ENCODE measurements at regions not wholly inside any gene's neighbourhood (a gene's known extent, or its start where the extent isn't known, plus 50 kb on each side); places are given as distances from the start of the nearest gene placed in this dataset.

- Mint-ChIP-seq H3K27ac (no peak overlapping the region), H3K27me3 (no peaks in the 10 kb centered on the region), H3K4me3 (no peak overlapping the region), H3K36me3 (no peaks in the 10 kb centered on the region), H3K9me3 (peaks cover 44% of the 10 kb centered on the region), H3K4me1 (ENCODE audit: low read depth) (no peaks in the 10 kb centered on the region)
- no peak for DNase-seq
- intact Hi-C loops (cut with micrococcal nuclease), result no loop called here
- ChIA-PET POLR2A (no interaction called here), CTCF (no interaction called here)
These were observed 101.2 kb upstream of the GALNT13 start for GRCh38 chr2:153770359-153770991.

GRCh38 chr2:153780241-153780640 is 91.5 kb upstream of the GALNT13 start:
- Mint-ChIP-seq H3K4me1 (ENCODE audit: low read depth) (no peaks in the 10 kb centered on the region), H3K9me3 (peaks cover 16% of the 10 kb centered on the region), H3K4me3 (no peak overlapping the region), H3K27ac (no peak overlapping the region), H3K27me3 (no peaks in the 10 kb centered on the region), H3K36me3 (no peaks in the 10 kb centered on the region)
- no peak for DNase-seq
- intact Hi-C loops (cut with micrococcal nuclease), result no loop called here
- ChIA-PET CTCF (no interaction called here), POLR2A (no interaction called here)

- no peaks in the 10 kb centered on the region for H3K27me3 Mint-ChIP-seq
- peaks cover 19% of the 10 kb centered on the region for H3K9me3 Mint-ChIP-seq
- no peaks in the 10 kb centered on the region for H3K36me3 Mint-ChIP-seq
- H3K27ac Mint-ChIP-seq, result no peak overlapping the region
- H3K4me3 Mint-ChIP-seq, result no peak overlapping the region
- no peak for DNase-seq
- ChIA-PET CTCF (no interaction called here), POLR2A (no interaction called here)
- no peaks in the 10 kb centered on the region for H3K4me1 Mint-ChIP-seq (ENCODE audit: low read depth)
- intact Hi-C loops (cut with micrococcal nuclease), result no loop called here
These were observed 85.7 kb upstream of the GALNT13 start for GRCh38 chr2:153786016-153786415.

DNA sequence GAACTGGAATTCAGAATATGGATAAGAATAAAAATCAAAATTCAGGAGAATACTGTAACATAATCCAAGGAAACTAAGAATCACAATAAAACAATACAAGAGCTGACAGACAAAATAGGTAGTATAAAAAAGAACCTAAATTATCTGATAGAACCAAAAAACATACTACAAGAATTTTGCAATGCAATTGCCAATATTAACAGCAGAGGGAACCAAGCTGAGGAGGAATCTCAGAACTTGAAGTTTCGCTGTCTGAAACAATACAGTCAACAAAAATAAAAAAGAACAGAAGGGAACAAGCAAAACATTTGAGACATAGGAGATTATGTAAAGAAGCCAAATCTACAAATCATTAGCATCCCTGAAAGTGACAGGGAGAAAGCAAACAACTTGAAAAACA is 84.1 kb upstream of the GALNT13 start:
- ChIA-PET POLR2A (no interaction called here), CTCF (no interaction called here)
- peaks cover 26% of the 10 kb centered on the region for H3K9me3 Mint-ChIP-seq
- intact Hi-C loops (cut with micrococcal nuclease), result no loop called here
- no peak overlapping the region for H3K27ac Mint-ChIP-seq
- DNase-seq, result no peak
- H3K4me3 Mint-ChIP-seq, result no peak overlapping the region
- no peaks in the 10 kb centered on the region for H3K36me3 Mint-ChIP-seq
- H3K4me1 Mint-ChIP-seq (ENCODE audit: low read depth), result no peaks in the 10 kb centered on the region
- H3K27me3 Mint-ChIP-seq, result no peaks in the 10 kb centered on the region

- H3K4me1 Mint-ChIP-seq (ENCODE audit: low read depth), result no peaks in the 10 kb centered on the region
- no peaks in the 10 kb centered on the region for H3K27me3 Mint-ChIP-seq
- no peak for DNase-seq
- H3K4me3 Mint-ChIP-seq, result no peak overlapping the region
- intact Hi-C loops (cut with micrococcal nuclease), result no loop called here
- no peaks in the 10 kb centered on the region for H3K36me3 Mint-ChIP-seq
- H3K9me3 Mint-ChIP-seq, result peaks cover 2% of the 10 kb centered on the region
- ChIA-PET CTCF (interaction anchor here (0.7 kb wide), 1 partner anchor 27 kb away, joined by 3 read pairs; no protein-coding TSS in a partner anchor), POLR2A (no interaction called here)
- no peak overlapping the region for H3K27ac Mint-ChIP-seq
These were observed 69.1 kb upstream of the GALNT13 start for GRCh38 chr2:153802671-153803070.

DNA sequence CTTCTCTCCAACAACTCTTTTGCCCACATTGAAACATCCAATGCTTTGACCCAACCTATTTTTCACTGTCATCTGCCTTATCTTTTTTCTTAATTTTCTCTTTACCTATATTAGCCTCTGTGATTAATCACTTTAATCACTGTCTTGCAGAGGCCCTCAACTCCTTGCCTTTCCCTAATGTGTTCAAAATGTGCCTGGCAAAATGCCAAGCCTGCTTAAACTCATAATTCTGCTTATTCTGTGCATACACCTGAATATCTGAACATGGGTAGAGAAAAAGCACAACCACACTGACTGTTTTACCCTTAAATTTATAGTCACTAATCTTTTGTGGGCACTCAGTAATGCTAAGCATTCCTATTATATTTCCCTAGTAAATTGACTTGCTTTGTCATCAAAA is 63.0 kb upstream of the GALNT13 start:
- H3K9me3 Mint-ChIP-seq, result peaks cover 2% of the 10 kb centered on the region
- ChIA-PET POLR2A (no interaction called here), CTCF (no interaction called here)

DNA sequence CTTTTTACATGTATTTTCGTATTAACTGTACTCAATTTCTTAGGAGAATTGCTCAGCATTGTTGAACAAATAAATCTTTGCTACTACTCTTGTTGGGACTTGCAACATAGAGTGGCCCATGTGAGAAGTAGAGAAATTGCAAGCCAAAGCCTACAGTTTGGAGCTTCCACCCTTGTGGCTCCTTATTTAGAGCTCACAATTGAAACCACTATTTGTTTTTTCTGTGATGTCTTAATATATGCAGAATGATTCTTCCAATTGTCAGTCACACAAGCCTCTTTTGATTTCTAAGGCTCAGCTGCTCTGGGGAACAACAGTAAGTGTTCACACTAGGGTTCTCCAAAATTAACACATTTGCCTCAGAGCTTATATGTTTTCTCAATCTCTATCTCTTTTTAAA is 60.2 kb upstream of the GALNT13 start:
- H3K36me3 Mint-ChIP-seq, result no peaks in the 10 kb centered on the region
- CTCF ChIA-PET, result no interaction called here
- H3K27me3 Mint-ChIP-seq, result no peaks in the 10 kb centered on the region
- H3K27ac Mint-ChIP-seq, result no peak overlapping the region
- DNase-seq, result no peak
- H3K4me1 Mint-ChIP-seq (ENCODE audit: low read depth), result no peaks in the 10 kb centered on the region
- POLR2A ChIA-PET, result no interaction called here
- H3K4me3 Mint-ChIP-seq, result no peak overlapping the region
- intact Hi-C loops (cut with micrococcal nuclease), result no loop called here
- H3K9me3 Mint-ChIP-seq, result no peaks in the 10 kb centered on the region

More for the DNA sequence above, 63.0 kb upstream of the GALNT13 start:
- DNase-seq, result no peak
- Mint-ChIP-seq H3K36me3 (no peaks in the 10 kb centered on the region), H3K4me3 (no peak overlapping the region), H3K27me3 (no peaks in the 10 kb centered on the region), H3K27ac (no peak overlapping the region), H3K4me1 (ENCODE audit: low read depth) (no peaks in the 10 kb centered on the region)
- intact Hi-C loops (cut with micrococcal nuclease), result no loop called here

DNA sequence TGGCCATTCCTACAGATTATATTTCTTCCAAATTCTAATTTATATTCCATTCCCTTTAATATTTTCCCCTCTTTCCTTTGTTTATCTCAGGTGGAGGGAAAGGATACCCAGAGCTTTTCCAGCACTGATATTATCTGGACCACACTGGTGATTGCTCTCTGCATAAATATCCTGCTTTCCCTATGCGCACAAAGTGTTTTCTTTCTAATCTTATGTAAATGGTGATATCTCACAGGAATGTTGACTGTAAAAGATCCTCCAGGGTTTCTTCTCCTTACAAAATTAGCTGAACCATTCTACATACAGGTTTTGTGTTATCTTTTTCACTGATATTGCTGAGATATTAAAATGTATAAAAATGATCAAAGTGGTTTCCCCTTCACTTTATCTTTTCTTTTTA is 59.1 kb upstream of the GALNT13 start:
- ChIA-PET POLR2A (no interaction called here), CTCF (interaction anchor here (0.7 kb wide), 1 partner anchor 13 kb away, joined by 3 read pairs; no protein-coding TSS in a partner anchor)
- Mint-ChIP-seq H3K4me3 (no peak overlapping the region), H3K36me3 (no peaks in the 10 kb centered on the region), H3K9me3 (peaks cover 2% of the 10 kb centered on the region), H3K27me3 (no peaks in the 10 kb centered on the region), H3K27ac (no peak overlapping the region), H3K4me1 (ENCODE audit: low read depth) (no peaks in the 10 kb centered on the region)
- no peak for DNase-seq
- intact Hi-C loops (cut with micrococcal nuclease), result no loop called here

DNA sequence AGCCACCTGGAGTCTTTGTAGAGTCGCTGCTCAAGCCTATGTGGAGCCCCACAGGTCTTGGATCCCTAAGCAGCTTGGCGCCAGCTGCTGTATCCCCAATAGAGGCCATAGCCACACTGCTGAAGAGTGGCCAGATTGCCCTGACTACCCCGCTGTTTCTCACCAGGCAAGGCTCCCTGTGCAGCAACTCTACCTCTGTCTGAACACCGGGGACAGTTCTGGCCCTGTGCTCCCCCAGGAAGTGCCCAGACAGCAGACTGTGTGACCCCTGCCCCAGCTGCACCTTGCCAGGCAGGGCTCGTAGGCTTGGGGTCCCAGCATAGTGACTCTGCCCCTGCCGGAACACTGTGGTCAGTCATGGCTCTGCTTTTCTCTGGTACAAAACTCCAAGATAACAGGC is 53.5 kb upstream of the GALNT13 start:
- Mint-ChIP-seq H3K9me3 (peaks cover 8% of the 10 kb centered on the region), H3K27me3 (no peaks in the 10 kb centered on the region), H3K4me1 (ENCODE audit: low read depth) (no peaks in the 10 kb centered on the region), H3K27ac (no peak overlapping the region), H3K36me3 (no peaks in the 10 kb centered on the region), H3K4me3 (no peak overlapping the region)
- CTCF ChIA-PET, result no interaction called here
- POLR2A ChIA-PET, result no interaction called here
- no peak for DNase-seq
- intact Hi-C loops (cut with micrococcal nuclease), result no loop called here

GRCh38 chr2:153819074-153819473 is 52.6 kb upstream of the GALNT13 start:
- Mint-ChIP-seq H3K9me3 (peaks cover 8% of the 10 kb centered on the region), H3K4me3 (no peak overlapping the region), H3K36me3 (no peaks in the 10 kb centered on the region), H3K27ac (no peak overlapping the region), H3K27me3 (no peaks in the 10 kb centered on the region), H3K4me1 (ENCODE audit: low read depth) (no peaks in the 10 kb centered on the region)
- CTCF ChIA-PET, result no interaction called here
- intact Hi-C loops (cut with micrococcal nuclease), result no loop called here
- DNase-seq, result no peak
- POLR2A ChIA-PET, result no interaction called here

GRCh38 chr2:153819501-153819900 is 52.2 kb upstream of the GALNT13 start:
- H3K9me3 Mint-ChIP-seq, result peaks cover 8% of the 10 kb centered on the region
- intact Hi-C loops (cut with micrococcal nuclease), result no loop called here
- ChIA-PET POLR2A (no interaction called here), CTCF (no interaction called here)
- H3K4me3 Mint-ChIP-seq, result no peak overlapping the region
- DNase-seq, result no peak
- H3K4me1 Mint-ChIP-seq (ENCODE audit: low read depth), result no peaks in the 10 kb centered on the region
- no peak overlapping the region for H3K27ac Mint-ChIP-seq
- H3K27me3 Mint-ChIP-seq, result no peaks in the 10 kb centered on the region
- no peaks in the 10 kb centered on the region for H3K36me3 Mint-ChIP-seq

Measured in activated CD4-positive, alpha-beta memory T cell treated with anti-CD3 and anti-CD28 coated beads for 36 hours (primary cell).